HL-60 (cell line): ENCODE measurements at regions not wholly inside any gene's neighbourhood (a gene's known extent, or its start where the extent isn't known, plus 50 kb on each side); places are given as distances from the start of the nearest gene placed in this dataset.

ENCODE experiments used
- CTCF ChIP-seq: IDR thresholded peaks from one replicate; pipeline ENCODE4 v1.5.1; 2011; ENCODE audit warnings: low read length, control low read depth, inconsistent platforms; ENCODE audit not compliant: insufficient read depth
- POLR2AphosphoS5 ChIP-seq: IDR thresholded peaks from 2 replicates; pipeline ENCODE4 v1.6.1; 2012; ENCODE audit warnings: low read depth
- SPI1 ChIP-seq: IDR thresholded peaks from 2 replicates; pipeline ENCODE4 v1.6.1; 2012; ENCODE audit warnings: low read depth, mild to moderate bottlenecking, borderline replicate concordance

- TF ChIP-seq SPI1: no peak
- no peak for TF ChIP-seq CTCF
- no peak for TF ChIP-seq POLR2AphosphoS5
Observed at GRCh38 chr5:119820608-119821007, 191.2 kb downstream of the FAM170A start.
